ENCODE measurements at regions not wholly inside any gene's neighbourhood (a gene's known extent, or its start where the extent isn't known, plus 50 kb on each side); places are given as distances from the start of the nearest gene placed in this dataset.

- TF ChIP-seq CTCF (conservative IDR thresholded peaks at IDR 0.05) (no peak), EZH2 (IDR thresholded peaks at IDR 0.05; ENCODE audit: low read depth) (no peak)
These were observed 205.5 kb downstream of the CCT8L2 start for GRCh38 chr22:16387088-16387487.
